ENCODE measurements at regions not wholly inside any gene's neighbourhood (a gene's known extent, or its start where the extent isn't known, plus 50 kb on each side); places are given as distances from the start of the nearest gene placed in this dataset.
"Not testable (repeated sequence)": the region's sequence is repeated elsewhere in the genome, so short reads cannot be mapped to it uniquely, and the experiment has no call there.

DNA sequence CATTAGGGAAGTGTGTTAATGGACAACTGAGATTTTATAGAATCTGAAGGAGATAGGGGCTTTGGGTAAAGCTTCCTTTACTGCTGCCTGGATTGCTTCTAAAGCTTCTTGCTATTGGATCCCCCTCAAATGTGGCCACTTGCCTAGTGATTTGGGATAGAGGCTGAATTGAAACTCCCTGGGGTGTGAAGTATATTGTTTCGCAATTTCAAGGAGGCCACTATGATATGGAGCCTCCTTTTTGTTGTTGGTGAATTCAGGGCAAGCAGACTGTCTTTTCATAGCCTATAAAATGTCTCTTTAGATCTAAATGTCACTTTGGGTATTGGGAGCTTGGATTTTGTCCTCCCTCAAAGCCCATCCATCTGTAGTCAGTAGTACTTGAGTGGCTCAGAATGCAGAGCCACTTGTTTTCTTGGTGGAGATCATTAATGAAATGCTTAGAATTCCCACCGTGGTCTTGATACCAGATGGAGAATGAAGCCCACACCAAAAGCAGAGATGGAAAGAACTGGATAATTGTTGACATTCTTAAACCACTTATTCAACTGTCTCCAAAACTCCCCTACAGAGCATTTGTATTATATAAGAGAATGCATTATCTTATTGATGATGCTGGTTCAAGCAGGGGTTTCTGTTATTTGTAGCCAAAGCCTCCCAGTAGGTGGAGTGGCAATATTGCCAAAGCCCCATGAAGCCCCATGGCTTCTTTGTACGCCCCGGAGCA lies 144.3 kb upstream of the KCNE2 start:
- DNase-seq (ENCODE audit: low spot score) = no peak

DNA sequence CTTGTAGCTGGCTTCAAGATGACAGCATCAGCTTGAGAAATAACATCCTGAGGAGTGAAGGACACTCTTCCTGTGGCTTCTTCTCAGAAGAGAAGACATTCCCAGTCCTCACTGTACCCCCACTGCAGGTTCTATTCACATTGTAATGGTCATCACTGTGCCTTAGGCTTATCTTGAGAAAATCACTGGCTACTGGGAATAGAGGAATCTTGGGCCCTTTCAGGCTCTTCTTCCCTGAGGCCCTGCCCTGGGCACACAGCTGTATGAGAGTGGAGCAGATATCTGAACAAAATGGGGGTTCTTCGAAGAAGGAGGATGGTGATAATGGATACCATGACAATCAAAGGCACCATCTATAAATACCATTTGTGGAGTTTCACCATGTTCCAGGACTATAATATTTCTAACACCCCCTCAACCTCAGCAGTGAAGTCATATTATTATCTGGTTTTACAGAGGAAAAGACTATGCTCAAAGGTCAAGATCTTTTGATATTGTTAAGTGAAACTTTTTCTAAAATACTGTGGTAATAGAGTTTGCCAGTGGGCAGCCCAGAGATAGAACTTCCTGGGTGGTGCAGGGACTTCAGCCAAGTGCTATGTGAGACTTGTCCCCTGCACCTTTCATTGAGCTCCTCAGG lies 143.1 kb upstream of the KCNE2 start:
- no peak for DNase-seq (ENCODE audit: low spot score)

DNA sequence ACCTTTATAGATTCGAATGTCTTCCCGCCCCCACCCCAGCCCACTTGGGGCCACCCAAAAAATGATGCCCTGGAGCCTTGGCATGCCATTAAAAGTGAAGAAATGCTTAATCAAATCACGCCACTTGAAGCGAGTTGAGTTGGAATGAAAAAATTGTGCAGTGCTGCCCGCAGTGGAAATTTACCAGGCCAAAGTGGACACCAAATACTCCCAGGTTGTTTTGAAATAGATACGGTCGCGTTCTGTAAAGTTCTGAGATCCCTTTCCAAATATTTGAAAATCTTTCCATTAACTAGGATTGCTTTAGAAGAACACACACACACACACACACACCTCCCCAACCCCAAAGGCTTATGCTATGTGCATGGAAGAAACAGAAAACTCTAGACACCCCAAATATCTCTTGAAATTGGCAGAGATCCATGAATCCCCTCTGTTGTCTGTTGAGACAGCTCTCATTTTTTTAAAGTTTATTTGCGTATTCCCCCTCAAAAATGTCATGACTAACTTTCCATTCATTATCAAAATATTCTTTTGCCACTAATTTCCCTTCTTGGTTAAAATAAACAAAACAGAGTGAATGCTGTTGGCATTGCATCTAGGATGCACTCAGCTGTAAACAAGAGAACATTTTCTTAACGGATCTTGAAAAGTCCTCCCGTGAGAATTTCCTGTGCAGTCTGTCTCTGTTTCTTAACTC lies 142.3 kb upstream of the KCNE2 start:
- DNase-seq (ENCODE audit: low spot score) = no peak

DNA sequence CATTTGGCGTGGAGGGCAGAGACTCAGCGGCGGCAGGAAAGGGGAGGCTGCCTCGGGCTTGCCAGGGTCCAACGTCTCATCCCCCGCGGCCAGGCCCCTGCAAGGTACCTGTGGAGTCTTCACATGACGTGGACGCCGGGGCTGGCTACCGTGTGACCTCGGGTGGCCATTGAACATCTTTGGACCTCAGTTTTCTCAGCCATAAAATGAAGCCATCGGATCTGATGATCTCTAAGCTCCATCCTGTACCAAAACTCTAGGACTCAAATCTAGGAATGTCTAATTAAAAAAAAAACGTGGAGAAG lies 141.8 kb upstream of the KCNE2 start:
- no peak for DNase-seq (ENCODE audit: low spot score)

DNA sequence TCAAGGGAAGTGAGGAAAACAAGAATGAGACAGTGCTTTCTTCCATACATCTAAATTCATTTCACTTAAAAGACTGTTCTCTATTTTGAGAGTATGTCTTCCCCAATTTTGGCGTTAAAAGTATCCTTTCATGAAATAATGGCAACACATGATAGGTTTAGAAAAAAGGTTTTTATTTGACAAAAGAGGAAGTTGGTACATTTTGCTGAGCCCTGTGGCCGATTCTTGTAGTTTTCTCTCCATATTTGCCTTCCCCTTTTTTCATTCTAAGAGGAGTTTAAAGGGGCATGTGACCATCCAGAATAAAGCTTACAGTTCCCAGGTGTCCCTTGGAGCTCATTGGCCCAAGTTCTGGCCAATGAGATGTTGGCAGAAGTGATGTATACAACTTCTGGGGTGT lies 140.4 kb upstream of the KCNE2 start:
- no peak for DNase-seq (ENCODE audit: low spot score)

DNA sequence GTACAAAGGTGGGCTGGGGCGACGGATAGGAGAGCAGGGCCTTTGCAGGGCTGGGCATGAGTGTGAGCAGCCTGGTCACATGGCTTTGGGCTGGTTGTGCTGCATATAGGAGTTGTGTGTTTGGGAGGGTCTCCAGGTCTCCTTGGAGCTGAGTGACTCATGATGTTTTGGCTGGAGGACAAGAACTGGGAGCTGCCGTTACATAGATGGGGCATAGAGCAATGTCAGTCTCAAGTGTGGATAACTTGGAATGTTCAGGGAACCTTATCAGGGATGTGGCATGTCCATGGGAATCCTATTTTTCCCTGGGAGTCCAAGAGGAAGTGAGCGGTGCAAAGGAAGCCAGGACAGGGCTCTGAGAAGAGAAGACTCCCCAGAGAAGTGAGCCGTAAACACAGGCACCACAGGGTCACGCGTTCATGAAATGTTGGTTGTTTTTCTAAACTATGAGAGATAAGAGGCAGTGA lies 136.4 kb upstream of the KCNE2 start:
- DNase-seq (ENCODE audit: low spot score) = no peak

DNA sequence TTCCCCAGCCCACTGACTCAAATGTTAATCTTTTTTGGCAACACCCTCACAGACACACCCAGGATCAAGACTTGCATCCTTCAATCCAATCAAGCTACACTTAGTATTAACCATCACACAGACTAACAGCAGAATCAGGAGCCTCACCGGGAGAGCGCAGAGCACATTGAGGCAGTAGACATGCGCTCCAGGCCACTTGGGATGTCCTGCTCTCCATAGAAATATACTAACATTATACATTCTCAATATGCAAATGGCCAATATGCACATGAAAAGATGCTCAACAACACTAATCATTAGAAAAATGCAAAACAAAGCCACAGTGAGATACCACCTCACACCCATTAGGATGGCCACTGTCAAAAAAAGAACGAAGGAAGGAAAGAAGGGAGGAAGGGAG lies 135.0 kb upstream of the KCNE2 start:
- no peak for DNase-seq (ENCODE audit: low spot score)

DNA sequence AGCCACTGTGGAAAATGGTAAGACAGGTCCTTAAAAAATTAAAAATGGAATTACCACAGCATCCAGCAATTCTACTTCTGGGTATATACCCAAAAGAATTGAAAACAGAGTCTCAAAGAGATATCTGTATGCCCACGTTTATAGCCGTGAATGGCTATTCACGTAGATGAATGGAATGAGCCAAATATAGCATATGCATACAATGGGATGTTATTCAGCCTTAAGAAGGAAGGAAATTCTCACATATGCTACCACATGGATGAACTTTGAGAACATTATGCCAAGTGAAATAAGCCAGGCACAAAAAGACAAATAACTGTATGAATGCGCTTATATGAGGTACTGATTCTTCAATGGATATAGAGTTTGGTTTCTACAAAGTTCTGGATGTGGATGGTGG lies 134.5 kb upstream of the KCNE2 start:
- DNase-seq (ENCODE audit: low spot score) = no peak

DNA sequence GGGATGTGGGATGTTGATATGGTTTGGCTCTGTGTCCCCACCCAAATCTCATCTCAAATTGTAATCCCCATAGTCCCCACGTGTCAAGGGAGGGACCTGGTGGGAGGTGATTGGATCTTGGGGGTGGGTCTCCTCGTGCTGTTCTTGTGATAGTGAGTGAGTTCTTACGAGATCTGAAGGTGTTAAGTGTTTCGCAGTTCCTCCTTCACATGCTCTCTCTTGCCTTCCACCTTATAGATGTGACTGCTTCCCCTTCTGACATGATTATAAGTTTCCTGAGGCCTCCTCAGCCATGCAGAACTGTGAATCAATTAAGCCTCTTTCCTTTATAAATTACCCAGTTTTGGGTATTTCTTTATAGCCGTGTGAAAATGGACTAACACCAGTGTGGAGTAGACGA lies 130.1 kb upstream of the KCNE2 start:
- DNase-seq (ENCODE audit: low spot score) = not testable (repeated sequence)

DNA sequence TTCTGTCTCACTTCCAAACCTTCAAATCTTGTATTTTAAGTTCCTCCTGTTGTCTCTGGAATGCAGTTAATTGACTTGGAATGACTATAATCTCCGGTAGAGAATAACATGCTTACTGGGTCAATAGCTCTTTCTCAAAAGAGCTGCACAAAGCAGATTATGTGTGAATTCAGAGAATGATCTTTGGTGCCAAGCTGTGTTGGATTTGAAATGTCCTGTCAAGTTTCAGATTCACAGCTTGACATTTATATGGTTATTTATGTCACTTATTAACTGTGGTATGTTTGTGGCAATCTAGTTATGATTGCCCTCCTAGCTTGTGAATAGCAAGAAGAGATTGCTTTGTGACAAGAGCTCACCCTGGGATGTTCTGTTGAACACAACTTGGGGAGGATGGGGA lies 128.3 kb upstream of the KCNE2 start:
- DNase-seq (ENCODE audit: low spot score) = no peak

DNA sequence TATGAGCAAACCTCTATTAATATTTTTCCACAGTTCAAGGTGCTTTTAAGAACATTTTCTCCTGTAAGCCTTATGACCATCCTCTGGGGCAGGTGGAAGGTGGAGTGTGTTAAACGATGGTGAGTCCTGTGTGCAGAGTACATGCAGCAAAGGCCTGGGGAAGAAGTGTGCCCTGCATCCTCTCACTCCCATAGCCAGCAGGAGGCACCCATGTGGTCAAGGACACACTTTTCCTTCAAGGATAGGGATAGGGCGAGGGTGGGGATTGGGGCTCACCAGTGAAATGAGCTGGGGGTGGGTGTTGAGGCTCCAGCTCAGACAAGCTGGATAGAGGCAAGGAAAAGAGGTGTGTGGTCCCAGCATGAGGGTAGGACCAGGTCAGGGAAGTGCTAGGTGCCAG lies 120.8 kb upstream of the KCNE2 start:
- no peak for DNase-seq (ENCODE audit: low spot score)

DNA sequence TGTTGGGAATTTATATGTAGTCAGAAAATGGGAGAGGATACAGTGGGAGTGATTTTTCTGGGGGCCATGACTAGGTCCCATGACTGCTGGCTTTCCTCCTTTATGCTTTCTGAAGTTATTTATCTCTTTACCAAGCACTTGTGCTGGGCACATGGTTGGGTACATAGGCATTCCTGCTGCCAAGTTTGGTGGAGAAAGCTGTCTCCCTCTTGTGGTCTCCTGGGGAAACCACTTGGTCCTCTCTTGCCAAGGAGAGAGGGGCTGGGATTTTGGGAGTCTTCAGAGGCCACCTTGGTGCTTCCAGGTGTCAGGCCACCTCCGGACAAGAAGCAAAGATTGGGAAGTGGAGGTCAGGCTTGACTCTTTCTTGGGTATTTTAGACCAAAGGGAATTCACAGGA lies 120.2 kb upstream of the KCNE2 start:
- DNase-seq (ENCODE audit: low spot score) = no peak

DNA sequence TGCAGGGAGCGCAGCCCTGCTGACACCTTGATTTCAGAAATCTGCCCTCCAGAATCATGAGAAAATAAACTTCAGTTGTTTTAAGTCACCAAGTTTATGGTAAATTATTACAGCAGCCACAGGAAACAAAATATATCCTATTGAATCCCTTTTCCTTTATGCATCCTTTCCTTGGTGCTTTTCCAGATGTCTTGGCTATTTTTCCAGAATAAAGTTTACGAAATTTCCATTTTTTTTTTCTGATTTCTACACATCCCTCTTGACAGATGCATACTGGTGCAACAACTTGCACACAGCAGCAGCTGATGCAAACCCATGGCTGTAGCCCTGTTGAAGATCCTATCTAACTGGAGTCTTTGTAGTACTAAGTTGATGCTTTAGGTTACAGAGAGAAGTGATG lies 111.1 kb upstream of the KCNE2 start:
- no peak for DNase-seq (ENCODE audit: low spot score)

DNA sequence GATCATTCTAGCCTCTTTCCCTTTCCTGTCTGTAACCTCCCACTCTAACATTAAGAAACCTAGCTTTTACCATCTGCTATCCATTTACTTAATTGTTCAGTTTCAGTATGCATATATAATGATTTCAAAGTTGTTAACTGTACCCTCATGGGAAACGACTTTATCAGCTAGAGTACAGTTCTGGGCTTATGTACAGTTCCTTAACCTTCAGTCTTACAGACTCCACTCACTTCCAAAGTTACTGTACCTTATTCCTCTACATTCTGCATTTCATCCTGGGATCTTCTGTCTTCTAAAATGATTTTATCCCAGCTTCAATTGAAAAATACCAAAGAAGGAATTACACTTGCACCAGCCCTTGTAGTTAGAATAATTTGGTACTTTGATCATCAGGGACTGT lies 108.7 kb upstream of the KCNE2 start:
- no peak for DNase-seq (ENCODE audit: low spot score)

DNA sequence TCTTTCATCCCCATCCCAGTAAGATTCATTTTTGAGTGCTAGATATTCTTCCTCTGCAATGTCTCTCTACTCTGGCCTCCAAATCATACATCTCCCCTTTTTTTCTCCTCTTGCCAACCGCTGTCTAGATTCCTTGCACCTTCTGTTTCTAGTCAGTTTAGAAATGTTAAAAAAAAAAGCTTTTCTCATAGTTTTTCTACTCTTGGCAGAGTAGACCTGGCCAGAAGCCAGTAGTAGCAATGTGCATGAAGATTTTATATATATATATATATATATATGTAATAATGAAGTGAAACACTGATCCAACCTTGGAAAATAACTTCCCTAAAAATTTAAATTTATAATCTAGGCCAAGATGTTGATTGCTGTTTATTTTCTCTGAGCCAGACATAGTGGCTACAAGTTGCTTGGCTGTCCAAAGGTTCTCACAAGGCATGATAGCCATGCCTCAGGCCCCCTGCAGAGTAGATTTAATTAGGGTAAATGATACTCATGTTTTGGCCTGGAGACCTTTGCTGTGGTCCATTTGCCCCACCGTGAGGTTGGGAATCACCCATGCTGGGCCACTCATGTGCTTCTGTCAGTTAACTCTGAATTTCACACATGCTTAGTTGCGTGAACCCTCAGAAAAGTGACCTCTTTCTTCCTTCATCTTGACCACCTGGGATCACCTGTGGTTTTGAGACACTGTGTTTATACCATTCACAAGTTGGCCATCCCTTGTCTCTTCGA lies 103.4 kb upstream of the KCNE2 start:
- DNase-seq (ENCODE audit: low spot score) = no peak

DNA sequence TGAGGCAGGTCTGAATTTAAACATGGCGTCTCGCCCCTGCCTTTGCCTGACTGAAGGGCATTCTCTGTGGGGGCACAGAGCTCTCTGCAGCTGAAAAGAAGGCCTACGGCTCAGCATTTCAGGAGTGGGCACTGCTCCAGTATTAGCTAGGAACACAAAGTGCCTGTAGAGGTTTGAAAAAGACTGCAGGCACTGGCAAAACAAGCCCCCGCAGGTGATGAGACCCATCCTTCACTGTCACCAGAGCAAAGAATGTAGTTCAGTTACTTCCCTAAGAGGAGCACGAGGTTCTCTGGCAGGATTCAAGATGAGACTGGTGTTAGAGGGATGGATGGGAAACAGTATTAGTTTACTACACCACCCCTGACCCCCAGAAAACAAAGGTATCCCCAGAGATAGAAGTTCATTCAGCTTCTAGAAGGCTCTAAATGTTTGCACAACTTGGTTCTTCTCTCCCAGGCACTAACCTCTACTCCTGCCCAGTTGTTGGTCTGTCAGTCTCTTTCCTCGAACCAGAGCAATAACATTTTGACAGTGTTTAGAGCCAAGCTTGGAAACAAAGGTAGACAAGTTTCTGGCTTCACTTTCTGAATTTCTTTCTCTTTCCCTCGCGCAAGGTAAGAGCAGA lies 101.9 kb upstream of the KCNE2 start:
- DNase-seq (ENCODE audit: low spot score) = no peak

DNA sequence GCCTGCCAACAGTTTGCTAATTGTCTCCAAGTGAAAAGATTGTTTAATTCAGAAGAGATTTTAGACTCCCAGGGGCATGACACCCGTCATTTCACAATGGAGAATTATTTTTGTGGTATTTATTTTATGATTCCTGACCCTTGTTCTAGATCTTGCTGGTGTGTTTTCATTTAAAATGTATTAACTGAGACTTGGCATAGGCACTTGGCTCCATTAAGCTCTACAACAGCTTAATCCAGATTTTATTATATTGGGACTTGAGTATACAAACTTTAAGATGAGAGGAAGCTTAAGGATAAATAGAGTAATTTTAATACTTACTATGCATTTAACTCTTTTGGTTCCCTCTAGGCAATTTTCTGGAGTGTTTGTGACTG lies 101.3 kb upstream of the KCNE2 start:
- DNase-seq (ENCODE audit: low spot score) = no peak

DNA sequence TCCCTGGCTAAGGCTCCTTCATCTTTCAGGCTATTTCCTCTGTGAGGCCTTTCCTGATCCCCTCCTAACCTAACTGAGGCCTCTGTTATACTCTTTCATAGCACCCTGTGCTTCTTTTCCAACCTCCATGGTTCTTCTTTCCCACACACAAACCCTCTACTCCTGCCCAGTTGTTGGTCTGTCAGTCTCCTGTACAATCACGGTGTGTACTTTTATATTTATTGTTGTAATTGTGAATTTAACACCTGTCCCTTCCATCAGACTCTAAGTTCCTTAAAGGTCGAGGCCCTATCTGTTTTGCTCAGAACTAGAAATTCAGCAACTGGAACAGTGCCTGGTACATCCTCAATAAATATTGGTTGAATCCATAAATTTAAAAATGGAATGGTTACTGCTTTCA lies 100.2 kb upstream of the KCNE2 start:
- no peak for DNase-seq (ENCODE audit: low spot score)

DNA sequence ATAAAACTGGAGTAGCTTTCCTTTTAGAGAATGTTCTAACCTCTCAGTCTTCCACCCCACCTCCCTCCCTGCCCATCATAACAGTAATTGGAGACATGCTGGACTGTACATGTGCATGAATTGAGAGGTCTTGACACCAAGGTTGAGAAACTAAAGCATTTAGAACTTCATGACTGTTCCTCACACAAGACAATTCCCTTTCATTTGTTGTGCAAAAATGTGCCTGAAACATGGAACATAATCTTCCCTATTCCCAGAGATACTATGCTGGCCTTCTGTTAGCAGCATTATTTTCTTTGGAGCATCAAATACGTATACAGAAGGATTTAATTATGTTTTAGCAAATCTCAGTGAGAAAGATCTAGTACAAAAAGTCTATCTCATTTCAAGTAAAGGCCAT lies 97.5 kb upstream of the KCNE2 start:
- DNase-seq (ENCODE audit: low spot score) = no peak

DNA sequence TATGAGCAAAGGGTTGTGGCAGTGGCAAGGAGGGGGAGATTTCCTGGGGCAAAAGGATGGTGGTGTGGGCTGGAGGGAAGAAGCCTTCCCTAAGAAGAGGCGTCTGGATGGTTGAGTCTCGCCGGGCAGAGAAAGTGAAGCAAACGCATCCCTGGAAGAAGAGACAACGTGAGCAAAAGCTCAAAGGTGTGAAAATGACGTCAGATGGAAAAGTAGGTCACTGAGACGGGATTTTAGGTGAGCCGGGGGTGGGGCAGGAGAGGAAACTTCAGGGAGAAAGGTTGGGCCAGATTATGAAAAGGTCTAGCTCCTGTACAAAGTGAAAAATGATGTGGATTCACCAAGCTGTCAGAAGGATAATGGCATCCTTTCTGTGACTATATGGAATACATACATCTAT lies 95.3 kb upstream of the KCNE2 start:
- no peak for DNase-seq (ENCODE audit: low spot score)

DNA sequence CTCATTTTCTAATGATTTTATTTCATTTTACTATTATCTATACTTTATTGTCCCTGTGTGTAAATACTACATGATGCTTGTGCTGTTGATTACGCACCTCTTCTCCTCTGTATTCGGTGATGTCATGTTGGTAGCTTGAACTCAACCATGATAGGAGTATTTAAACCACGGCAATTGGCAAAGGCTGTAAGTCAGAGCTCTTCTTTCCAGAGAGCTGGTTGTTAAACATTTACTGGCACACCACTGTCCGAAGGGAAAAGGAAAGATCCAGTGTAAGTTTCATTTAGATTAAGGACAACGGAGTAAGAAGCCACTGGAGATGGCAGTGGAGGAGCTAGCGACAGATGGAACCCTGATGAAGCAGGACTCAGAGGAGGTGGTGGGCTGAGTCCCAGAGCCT lies 93.4 kb upstream of the KCNE2 start:
- no peak for DNase-seq (ENCODE audit: low spot score)

DNA sequence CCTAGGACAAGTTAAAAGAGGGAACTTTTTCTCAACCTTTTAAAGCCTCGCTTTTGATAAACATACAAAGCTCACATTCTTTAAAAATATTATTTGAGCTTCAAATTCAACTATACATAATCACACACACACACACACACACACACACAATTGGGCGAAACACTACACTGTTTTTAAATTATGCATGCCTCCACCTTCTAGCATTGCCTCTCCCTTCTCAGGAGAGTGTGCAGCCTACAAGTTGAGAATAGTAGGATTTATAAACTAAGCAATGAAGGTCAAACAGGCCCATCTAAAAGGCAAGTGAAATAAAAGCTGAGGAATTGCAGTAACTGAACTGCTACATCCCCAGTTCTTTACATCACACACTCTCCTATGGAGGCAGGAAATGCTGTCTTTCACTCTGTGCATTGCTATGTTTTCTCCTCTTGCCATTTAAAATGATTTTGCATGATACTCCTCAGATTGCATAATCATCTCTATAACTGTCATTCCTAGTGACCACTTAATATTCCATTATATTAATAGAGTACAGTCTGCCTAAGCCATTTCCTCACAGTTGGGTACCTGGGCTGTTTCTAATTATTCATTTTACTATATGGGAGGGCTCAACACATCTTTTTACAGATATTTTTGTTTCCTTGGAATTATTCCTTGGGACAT lies 92.5 kb upstream of the KCNE2 start:
- no peak for DNase-seq (ENCODE audit: low spot score)
